GM21825 (cell line): ENCODE measurements at regions not wholly inside any gene's neighbourhood (a gene's known extent, or its start where the extent isn't known, plus 50 kb on each side); places are given as distances from the start of the nearest gene placed in this dataset.

Experiments
- ATAC-seq: cut with Tn5 transposase; IDR thresholded peaks from one replicate; pipeline ENCODE4 v1.9.1; 2021; ENCODE audit warnings: mild to moderate bottlenecking, moderate library complexity; ENCODE audit not compliant: unreplicated experiment

DNA sequence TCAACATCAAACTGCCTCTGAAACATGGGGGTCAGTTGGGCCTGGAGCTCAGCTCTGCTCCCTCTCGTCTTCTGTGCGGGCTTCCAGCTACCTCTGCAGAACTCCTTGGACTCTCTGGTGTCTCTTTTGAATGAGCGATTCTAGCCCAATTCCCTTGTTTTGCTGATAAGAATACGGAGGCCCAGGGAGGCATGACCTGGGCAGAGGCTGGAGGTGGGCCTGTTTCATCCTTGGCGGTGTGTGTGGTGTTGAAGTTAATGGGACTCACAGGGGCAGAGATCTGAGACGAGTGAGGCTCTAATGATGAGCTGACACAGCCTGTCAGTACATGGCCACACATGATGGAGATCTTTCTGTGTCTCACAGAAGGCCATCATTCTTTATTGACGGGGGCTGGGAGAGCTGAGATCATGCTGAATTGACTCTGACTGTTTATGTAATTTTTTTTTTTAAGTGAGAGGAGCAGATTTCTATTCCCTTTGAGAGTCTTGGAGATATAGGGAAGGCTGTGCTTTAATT lies 134.5 kb downstream of the URB2 start:
- no peak for ATAC-seq

DNA sequence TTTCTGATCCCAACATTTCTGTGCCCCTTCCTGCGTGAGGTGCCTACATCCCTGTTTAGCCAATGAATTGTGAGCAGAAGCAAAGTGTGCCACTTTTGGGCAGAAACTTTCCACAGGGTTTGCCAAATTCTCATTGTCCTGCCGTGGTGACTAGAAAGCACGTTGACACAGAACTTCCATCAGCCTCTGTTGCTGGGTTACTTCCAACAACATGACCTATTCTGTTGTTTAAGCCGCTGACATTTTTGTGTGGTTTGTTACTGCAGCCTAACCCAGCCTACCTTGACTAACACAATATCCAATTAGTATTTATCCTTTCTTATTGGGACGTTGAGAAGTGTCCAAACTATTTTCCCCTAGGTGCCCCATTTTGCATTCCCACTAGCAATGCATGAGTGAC lies 136.8 kb downstream of the URB2 start:
- no peak for ATAC-seq

DNA sequence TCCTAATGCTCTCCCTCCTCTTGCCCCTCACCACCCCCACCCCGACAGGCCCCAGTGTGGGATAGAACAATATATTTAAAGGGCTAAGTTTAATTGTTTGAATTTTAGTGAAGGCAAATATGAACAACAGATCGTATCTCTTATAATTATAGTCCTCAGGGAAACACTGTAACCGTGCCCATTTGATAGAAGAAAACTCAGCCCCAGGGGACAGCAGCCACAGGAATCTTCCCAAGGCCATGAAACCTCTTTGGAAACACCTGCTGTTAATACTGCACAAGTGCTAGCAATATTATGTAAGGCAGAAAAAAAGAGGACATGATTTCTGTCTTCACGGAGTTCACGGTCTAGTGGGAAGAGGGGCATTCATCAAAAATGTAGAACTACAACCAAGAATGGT lies 142.2 kb downstream of the URB2 start:
- no peak for ATAC-seq

DNA sequence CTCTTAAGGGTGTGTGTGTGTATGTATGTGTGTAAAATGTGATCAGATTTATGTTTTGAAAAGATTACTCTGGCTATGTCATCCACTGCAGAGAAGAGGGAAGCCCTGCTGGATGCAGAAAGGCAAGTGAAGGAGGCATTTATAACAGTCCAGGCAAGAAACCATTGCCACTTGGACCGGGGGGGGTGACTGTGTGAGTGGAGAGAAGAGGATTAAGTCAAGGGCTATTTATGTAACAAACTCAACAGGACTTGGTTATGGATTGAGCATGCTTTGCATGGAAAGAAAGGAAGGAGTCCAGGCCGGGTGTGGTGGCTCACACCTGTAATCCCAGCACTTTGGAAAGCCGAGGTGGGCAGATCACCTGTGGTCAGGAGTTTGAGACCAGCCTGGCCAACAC lies 143.0 kb downstream of the URB2 start:
- no peak for ATAC-seq

DNA sequence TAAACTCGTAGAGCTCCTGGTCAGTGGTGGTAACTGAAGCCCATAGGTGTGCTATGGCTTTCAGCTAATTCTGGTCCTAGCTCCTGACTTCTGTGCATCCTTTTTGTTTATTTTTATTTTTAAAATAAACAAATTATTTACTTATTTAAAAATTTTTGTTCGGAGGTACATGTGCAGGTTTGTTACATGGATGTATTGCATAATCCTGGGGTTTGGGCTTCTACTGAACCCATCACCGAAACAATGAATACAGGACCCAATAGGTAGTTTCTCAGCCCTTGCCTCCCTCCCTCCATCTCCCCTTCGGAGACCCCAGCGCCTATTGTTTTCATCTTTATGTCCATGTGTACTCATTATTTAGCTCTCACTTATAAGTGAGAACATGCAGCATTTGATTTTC lies 143.8 kb downstream of the URB2 start:
- no peak for ATAC-seq

- ATAC-seq = no peak
Measured at GRCh38 chr1:229778794-229779193, 152.7 kb downstream of the URB2 start.

DNA sequence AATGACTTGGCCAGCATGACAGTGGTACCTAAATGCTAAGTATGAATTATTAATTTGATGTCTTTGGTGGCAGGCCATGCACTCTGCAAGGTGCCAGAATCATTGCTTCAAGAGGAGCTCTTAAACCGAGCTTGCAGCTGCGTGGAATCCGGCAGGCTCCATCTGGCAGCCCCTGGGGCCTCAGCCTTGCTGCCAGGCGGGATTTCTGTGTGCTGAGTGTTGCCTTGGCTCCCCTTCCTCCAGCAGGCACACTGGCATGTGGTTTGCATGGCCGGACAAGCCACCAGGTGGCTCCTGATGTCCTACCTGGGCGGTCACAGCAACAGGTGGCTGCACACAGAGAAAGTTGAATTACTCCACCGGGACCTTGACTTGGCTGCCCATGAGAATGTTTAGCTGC lies 155.4 kb downstream of the URB2 start:
- no peak for ATAC-seq

- ATAC-seq = no peak
Measured at GRCh38 chr1:229782469-229782868, 156.4 kb downstream of the URB2 start.

DNA sequence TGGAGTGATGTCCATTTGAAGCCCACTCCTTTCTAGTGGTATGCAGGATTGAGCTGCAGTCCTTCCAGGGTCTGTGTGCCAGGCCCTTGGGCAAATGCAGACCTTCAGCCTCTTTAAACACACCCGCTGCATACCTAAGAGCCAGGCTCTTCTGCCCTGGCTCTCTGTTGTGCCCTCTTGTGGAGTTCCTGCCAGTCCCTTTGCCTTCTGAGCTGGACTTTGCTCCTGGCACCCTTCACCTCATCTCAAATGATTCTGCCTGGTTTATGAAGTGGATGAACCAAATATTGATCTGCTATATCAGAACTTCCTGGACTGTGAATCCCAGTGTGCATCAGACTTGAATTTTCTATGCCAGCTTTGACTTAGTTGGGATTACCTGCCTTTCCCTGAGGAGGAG lies 158.8 kb downstream of the URB2 start:
- no peak for ATAC-seq

DNA sequence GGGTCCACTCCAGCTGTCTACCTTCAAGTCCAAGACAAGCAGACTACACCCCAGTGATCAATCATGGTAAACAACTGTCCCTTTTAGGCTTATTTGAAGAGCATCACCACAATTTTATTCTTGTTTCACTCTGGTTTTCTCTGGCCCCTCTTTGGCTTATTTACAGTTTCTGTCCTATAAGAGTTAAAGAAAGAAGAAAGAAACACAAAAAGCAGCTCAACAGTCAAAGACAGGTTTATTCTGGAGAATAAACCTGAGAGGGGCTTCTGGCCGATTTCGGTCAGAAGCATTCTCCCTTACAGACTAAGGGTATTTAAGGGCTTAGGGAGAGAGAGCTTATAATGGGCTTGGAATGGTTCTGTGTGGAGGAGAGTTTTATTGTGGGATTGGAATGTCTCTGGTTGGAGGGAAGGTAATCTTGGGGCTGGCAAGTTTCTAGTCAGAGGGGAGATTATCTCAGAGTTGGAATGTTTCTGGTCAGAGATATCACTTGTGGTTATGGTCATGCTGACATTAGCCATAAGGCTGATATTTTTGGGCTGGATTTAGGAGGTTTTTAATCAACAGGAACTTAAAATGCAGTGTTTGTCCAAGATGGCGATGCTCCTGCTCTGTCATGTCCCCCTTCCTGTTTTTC lies 161.0 kb downstream of the URB2 start:
- ATAC-seq = no peak

DNA sequence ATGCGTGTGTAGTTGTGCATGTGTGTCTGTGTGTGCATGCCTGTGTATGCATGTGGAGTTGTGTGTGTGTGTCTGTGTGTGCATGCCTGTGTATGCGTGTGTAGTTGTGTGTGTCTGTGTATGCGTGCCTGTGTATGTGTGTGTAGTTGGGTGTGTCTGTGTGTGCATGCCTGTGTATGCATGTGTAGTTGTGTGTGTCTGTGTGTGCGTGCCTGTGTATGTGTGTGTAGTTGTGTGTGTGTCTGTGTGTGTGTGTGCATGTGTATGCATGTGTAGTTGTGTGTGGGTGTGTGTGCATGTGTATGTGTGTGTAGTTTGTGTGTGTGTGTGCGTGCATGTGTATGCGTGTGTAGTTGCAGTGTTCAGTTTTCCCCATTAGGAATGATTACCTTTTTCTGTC lies 162.0 kb downstream of the URB2 start:
- no peak for ATAC-seq

DNA sequence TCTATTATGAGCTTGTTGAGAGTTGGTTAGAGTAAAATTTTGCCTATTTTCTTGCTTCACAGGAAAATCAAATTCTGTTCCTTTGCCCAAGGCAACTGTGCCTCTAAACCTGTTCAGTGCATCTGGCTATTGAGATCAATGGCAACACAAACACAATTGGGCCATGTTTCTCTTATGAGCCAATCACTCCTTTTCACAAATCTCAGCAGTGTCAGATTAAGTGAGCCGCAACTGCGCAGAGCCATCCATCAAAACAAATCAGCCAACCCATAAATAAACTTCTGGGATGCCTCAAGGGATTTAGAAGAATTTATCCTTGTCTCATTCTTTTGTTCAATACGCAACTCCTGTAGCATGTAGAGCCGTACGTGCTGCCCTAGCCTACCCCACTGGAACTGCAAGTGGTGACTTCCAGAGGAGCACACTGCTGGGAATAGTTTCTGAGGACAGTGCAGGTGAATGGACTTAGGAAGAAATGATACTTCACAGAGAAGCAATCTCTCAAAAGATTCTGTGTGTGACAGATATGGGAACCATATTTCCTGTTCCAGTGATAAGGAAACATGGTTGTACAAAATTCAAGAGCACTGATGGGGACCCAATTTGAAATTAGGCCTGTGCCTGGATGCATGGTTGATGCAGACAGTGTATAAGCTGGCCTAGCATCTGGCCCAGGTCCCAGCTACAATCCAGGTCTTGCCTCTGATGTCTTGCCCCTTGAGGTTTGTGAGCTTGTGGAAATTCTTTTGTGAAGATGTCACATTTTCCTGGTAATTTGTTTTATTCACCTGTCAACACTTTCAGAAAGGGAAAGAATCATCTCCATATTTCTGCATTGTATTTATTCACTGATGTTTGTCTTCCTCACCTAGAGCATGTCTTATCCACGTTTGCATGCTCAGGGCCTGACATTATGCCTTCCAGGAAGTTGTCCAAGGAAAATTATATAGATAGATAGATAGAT lies 166.2 kb downstream of the URB2 start:
- ATAC-seq = no peak

DNA sequence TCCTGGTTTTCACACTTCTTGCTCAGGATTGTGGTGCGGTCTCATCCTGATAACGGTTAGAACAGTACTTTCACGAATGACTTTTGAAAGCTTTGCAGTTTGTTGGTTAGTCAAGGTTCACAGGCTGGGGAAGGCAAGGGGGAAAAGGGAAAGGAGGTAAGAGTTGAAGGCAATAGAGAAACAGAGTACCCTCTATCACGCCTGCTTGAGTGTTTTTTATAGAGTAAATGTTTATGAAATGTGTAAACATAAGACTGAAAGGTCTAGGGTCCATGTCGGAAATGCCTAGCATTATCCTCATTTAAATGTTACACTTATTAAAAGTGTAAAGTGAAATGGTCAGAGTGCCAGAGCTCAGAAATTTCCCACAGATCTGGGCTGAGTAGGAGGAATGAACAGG lies 167.4 kb downstream of the URB2 start:
- no peak for ATAC-seq

- ATAC-seq = no peak
Measured at GRCh38 chr1:229798558-229798957, 172.5 kb downstream of the URB2 start.

- no peak for ATAC-seq
Measured at GRCh38 chr1:229803626-229804217, 177.7 kb downstream of the URB2 start.

DNA sequence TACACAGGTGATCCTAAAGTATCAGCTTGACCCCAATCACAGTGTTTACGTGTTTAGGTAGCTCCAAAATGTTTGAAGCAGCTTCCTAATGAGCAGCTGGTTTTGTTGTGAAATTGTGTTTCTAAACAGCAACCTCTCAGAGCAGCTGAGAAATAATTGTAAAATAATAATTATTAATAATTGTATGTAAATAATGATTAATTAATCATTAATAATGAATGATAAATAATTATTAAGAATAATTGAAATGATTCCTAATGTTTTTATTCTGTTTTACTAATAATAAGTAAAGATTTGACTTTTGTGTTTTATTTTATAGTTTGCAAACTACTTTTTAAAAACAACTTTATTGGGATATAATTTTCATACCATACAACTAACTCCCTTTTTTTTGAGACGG lies 182.2 kb downstream of the URB2 start:
- no peak for ATAC-seq

GRCh38 chr1:229810140-229810539 lies 184.1 kb downstream of the URB2 start:
- no peak for ATAC-seq

DNA sequence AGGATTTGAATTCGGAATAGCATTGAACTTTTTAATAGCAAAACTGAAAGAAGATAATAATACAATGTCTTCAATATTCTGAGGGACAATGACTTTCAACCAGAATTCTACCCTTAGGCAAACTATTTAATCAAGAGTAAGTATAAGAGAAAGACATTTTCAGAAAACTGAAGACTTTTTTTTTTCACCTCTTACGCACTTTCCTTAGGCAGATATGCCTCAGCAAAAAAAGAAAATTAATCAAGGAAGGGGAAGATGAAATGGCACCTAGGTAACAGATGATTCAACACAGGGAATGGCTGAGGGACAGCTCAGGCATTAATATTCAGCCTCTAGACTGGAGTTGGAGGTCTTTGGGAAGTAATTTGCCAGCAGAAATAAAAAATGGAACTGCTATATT lies 184.9 kb downstream of the URB2 start:
- no peak for ATAC-seq

- ATAC-seq = no peak
Measured at GRCh38 chr1:229812148-229812547, 186.1 kb downstream of the URB2 start.

DNA sequence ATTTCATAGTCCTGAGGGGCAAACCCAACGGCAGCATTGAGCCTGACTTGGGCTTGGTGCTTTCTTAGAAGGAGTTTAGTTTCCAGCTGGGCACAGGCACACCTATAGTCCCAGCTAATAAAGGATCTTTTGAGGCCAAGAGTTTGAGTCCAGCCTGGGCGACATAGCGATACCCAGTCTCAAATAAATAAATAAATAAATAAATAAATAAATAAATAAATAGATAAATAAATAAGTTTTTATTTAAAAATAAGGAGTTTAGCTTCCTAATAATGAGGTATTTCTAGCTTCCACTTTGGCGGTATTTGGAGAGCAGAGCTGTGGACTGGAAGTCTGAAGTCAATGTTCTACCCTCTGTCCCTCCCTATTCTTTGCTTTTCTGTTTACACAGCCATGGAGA lies 186.6 kb downstream of the URB2 start:
- ATAC-seq = no peak

DNA sequence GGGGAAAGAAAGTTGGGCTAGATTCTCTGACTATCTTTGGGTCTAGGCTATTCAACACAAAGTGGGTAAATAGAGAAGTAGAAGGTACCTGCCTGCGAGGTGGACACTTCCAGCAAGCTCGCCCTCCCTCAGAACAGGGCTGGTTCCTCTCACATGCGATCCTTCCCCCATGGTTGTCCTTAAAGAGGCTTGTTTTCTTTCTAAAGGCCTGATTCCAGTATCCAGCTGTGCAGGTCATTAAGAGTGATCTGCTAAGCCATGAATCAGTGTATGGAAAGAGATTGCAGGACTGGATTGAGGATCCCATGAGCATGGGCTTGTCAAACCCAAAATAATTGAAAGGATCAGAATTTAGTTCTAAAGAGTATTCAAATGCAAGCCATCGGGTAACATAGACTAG lies 189.0 kb downstream of the URB2 start:
- no peak for ATAC-seq

GRCh38 chr1:229815961-229816360 lies 189.9 kb downstream of the URB2 start:
- ATAC-seq = no peak
